ENCODE measurements at regions not wholly inside any gene's neighbourhood (a gene's known extent, or its start where the extent isn't known, plus 50 kb on each side); places are given as distances from the start of the nearest gene placed in this dataset.

GRCh38 chr5:174293006-174293405 lies 247.5 kb downstream of the NSG2 start:
- no peak for DNase-seq

DNA sequence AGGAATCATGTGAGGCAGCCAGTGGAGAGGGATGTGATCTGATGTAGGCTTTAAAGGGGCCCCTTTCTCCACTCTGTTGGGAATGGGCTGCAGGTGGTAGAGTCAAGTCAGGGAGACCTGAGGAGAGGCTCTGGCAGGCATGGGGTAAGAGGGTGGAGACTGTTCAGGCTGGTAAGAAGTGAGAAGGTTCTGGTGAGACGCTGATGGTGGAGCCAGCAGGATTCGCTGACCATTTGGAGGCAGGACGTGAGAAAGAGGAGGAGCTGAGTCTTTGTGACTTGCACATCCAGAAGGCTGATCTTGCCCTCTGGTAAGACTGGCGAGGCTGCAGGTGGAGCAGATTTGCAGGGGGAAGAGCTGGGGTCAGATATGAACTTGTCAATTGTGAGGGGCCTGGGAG lies 248.0 kb downstream of the NSG2 start:
- DNase-seq, result no peak

GRCh38 chr5:174294891-174295620 lies 249.6 kb downstream of the NSG2 start:
- DNase-seq, result no peak

DNA sequence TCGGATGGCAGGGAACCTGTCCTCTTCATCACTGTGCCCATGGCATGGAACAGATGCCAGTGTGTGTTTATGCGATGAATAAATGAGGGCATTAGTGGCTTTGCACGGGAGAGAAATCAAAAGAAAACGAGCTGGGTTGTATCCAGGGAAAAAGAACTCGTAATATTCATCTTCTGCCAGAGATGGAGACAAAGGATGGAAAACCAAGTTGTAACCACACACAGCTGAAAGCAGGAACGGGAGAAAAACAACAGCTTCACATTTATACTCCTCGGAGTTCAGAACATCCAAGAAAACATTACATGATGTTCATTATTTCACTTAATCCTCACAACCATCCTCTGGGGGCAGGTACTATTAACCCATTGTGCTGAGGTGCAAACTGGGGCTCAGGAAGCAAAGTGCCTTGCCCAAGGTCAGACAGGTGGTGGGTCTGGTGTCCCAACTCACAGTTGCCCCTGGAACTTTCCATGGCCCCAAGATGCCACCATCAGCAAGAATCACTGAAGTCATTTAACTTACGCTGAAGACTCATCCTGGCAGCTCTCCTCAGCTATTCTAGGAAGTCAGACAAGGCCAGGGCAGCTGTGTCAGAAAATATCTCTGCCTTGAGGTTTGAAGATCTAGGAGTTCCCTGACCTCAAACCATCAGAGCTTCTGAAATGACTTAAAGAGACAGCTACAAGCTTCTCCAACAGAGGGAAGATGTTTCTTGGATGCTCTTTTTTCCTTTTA lies 250.4 kb downstream of the NSG2 start:
- no peak for DNase-seq

DNA sequence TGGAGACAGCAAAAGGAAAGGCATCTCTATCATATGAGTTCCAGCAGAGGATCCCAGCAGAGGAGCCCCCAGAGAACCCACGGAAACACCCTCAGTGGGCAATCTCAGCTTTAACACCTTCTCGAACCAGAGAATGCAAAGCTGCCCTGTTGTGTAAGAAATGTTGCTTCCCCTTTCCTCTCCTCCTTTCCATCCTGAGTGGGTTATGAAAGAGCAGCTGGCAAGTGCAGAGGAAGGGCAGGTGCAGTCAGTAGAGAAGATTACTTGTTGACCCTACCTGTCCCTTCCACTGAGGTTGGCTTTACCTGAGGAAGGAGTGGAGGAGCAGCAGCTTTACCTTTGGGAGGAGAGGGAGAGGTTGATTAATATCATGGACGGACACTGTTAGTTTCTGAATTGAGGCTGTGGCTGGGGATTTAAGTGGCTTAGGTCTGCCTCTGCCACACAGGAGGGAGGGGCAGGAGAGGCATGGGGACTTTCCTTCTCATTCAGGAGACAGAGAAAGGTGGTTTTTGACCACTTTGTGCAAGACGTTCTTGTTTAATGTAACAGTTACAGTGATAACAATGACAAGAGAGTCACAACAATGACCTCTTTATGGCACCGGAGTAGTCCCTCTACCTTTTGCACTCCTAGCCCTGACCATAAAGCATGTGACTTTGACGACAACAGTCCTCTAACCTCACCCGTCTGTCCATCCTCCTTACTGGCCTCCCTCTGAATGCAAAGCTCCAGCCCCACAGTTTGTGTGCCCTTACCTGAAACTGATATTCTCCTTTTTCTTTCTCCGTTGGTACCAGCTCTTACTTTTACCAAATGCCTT lies 254.8 kb downstream of the NSG2 start:
- DNase-seq, result no peak

DNA sequence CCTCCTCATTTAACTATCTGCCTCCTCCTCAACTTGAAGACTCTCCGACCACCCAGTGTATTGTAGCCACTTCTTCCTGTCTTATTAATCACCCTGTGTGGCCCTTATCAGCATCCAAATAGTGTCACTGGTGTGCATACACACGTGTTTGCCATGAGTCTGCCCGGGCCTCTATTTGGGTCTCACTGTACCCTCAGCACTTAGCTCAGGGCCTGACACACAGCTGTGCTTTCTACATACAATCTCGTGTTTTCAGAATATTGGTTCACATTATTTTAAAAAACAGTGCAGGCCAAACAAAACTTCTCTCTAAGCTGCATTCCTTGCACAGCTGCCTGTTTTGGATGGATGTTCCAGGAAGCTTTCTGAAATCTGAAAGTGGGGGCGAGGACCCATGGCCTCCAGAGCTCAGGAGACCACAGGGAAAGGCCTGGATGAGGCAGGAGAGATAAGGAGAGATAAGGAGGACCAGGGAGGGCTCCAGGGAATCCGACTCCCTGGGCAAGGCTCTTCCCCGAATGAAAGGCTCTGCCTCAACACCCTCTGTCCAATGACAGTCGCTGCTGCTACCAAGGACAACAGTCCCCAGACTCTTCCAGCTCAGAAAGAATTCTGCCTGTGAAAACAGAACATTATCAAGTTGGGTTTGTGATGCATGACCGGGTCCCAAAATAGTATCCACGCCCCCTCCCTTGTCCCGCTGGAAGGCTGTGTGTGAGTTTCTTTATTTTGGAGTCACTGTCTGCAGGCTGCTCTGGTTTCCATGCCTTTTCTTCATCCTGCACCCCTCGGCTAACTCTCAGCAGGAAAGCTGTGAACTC lies 255.6 kb downstream of the NSG2 start:
- DNase-seq, result no peak

GRCh38 chr5:174301848-174302625 lies 256.5 kb downstream of the NSG2 start:
- no peak for DNase-seq

DNA sequence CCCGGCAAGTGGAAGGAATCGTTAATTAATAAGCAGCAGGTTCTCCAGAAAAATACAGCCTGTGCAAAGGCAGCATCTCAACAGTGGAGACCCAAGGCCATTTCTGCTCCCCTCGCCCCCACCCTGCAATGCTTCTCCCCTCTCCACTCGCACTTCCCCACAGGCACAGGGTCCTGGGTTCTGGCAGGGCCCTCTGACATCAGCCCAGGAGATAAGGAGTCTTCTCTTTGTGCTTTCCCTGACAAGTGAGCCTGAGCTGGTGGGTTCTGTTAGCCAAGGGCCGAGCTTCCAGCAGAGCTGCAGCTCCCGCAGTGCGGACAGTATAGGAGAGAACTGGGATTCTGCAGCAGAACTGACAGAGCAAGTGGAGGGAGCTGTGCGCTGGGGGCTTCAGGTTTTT lies 257.5 kb downstream of the NSG2 start:
- no peak for DNase-seq

- no peak for DNase-seq
Observed at GRCh38 chr5:174303437-174304045, 258.0 kb downstream of the NSG2 start.

DNA sequence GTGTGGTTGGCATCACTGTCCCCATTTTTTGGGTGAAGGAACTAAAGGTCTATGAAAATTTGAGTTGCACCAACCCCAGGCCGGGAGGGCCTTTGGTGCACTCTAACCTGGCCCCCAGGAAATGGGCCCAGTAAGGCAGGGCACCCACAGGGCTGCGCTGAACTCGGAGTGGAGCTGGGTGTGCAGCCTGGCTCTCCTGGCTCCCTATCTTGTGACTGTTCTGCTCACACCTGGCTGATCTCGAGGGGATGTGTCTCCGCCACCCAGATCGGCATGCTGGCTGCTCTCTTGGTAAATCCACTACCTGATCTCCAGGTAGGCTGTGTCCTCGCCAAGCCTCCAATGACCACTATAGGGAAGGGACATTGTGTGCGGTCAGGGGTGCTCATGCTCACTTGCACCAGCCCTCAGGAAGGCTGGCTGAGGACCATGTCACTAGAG lies 259.8 kb downstream of the NSG2 start:
- DNase-seq, result no peak

DNA sequence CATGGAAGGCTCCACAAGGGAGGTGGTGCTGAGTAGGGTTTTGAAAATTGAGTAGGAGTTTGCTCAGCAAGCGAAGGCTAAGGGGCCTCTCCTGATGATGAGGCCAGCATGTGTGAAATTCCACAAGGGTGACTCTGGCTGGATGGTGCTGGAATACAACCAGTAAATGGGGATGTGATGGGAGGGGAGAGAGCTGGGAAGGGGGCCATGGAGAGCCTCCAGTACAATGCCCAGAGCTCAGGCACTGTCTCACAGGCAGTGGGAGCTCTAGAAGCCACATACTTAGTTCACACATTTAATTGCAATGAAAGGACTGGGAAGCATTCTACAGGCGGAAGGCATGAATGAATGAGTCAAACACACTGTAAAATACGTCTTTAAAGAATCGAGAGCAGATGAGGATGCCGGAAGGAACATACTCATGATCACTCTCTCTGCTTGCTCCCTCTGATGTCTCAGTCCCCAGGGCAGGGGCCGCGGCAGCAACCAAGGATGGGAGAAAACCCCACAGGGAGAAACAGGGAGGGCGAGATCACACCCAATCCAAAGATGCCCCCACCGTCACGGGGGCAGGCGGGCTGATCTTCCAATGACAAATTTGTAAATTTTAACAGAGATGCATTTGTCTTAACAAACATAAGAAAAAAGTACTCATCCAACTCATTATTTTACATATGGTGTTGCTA lies 261.0 kb downstream of the NSG2 start:
- DNase-seq, result no peak

- DNase-seq, result no peak
Observed at GRCh38 chr5:174307031-174307408, 261.5 kb downstream of the NSG2 start.

GRCh38 chr5:174307656-174308271 lies 262.3 kb downstream of the NSG2 start:
- DNase-seq, result no peak

GRCh38 chr5:174309131-174309795 lies 263.8 kb downstream of the NSG2 start:
- DNase-seq, result no peak

GRCh38 chr5:174310243-174310642 lies 264.7 kb downstream of the NSG2 start:
- no peak for DNase-seq

DNA sequence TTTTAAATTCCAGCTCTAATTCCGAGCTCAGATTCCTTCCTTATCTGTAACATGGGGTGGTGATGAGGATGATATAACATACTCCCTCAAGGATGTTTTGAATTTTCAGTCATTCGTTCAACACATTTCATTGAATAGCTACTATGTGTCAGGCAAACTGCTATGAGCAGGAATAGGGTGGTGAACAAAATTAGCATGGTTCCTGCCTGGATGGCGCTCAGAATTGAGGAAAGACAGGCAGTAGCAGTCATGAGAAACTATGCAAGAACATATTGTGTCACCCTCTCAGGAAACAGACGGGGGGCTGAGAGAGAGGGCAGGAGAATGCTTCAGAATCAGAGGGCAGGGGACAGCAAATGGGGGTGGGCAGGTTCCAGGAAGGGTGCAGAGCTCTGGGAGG lies 265.2 kb downstream of the NSG2 start:
- DNase-seq, result no peak

- no peak for DNase-seq
Observed at GRCh38 chr5:174311121-174311520, 265.6 kb downstream of the NSG2 start.

GRCh38 chr5:174311531-174312269 lies 266.2 kb downstream of the NSG2 start:
- peak; percentile 41 for DNase-seq

DNA sequence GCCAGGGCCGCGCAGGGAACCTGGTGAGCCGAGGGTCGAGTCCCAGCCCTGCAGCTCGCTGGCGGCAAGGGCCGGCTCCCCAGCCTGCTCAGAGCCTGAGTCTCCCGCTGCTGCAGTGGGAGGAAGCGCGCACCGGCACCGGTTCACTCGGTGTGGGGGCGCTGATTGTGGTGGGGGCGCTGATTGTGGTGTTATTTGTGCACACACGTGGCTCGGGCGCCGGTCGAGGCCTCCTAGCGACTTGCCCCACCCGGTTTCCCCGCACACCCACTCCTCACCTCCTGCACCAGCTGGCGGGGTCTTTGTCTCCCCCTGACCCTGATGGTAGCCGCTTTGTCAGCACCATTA lies 266.7 kb downstream of the NSG2 start:
- DNase-seq, result no peak

All from activated T-cell treated with anti-CD3 and anti-CD28 coated beads for 4 hours (primary cell).